H1 (cell line): ENCODE measurements at regions not wholly inside any gene's neighbourhood (a gene's known extent, or its start where the extent isn't known, plus 50 kb on each side); places are given as distances from the start of the nearest gene placed in this dataset.

Experiments used
- CTCF ChIA-PET: fragments of 300-600 bp; sonication (Branson Sonifier 250); formaldehyde crosslinking; loops from one replicate; lab custom pipeline; 2021; ENCODE audit not compliant: partially characterized antibody; lab: Charles Lee
- POLR2A ChIA-PET: fragments of 300-600 bp; sonication (Branson Sonifier 250); formaldehyde crosslinking; loops from one replicate; lab custom pipeline; 2021; ENCODE audit warnings: inconsistent platforms; ENCODE audit not compliant: partially characterized antibody; lab: Charles Lee
- DNase-seq, 2 experiments: peaks; one replicate each; pipeline versions ENCODE4 v3.0.0 to v3.0.0-alpha.2; 2010 to 2022; ENCODE audit warnings: low spot score in 2 of 2, low read depth in 1 of 2, mixed read lengths in 1 of 2
- FAIRE-seq: peaks from 2 replicates; lab custom pipeline; 2011; peaks lifted over from hg19 to GRCh38; lab: Jason Lieb, UNC
- H2AFZ ChIP-seq: 2 replicates; pipeline ENCODE4 v1.8.1; 2012; ENCODE audit warnings: low read length, inconsistent platforms
- H2AK5ac ChIP-seq: 2 replicates; pipeline ENCODE4 v1.6.1; 2013; ENCODE audit warnings: low read depth, low read length
- H2BK120ac ChIP-seq: replicated peaks from 2 replicates; pipeline ENCODE3; 2013; ENCODE audit warnings: low read depth, low read length, inconsistent platforms
- H2BK12ac ChIP-seq: 2 replicates; pipeline ENCODE4 v1.6.1; 2013; ENCODE audit warnings: low read depth, low read length
- H2BK15ac ChIP-seq: 2 replicates; pipeline ENCODE4 v1.6.1; 2013; ENCODE audit warnings: low read length
- H2BK20ac ChIP-seq: 2 replicates; pipeline ENCODE4 v1.6.1; 2013; ENCODE audit warnings: low read length
- H2BK5ac ChIP-seq: 2 replicates; pipeline ENCODE4 v1.6.1; 2013; ENCODE audit warnings: low read depth, low read length
- H3K14ac ChIP-seq: 2 replicates; pipeline ENCODE4 v1.6.1; 2013; ENCODE audit warnings: inconsistent platforms; ENCODE audit not compliant: insufficient read length
- H3K18ac ChIP-seq: 2 replicates; pipeline ENCODE4 v1.6.1; 2013; ENCODE audit warnings: low read length; ENCODE audit errors: extremely low read depth
- H3K23ac ChIP-seq: 2 replicates; pipeline ENCODE4 v1.6.1; 2013; ENCODE audit warnings: inconsistent platforms; ENCODE audit not compliant: insufficient read length
- H3K23me2 ChIP-seq: 2 replicates; pipeline ENCODE4 v1.6.1; 2013; ENCODE audit warnings: low read depth, low read length
- H3K27ac ChIP-seq: 2 replicates; pipeline ENCODE4 v1.6.1; 2011; ENCODE audit warnings: low read depth, low read length, inconsistent platforms
- H3K27me3 ChIP-seq, 4 experiments: replicated peaks in 1 of 4; 1 replicate in 1 of 4; 2 replicates in 3 of 4; pipeline versions ENCODE4 v1.6.1 to v1.8.1; 2011 to 2013; ENCODE audit warnings: low read length in 3 of 4, mild to moderate bottlenecking in 3 of 4, inconsistent platforms in 2 of 4, mixed read lengths in 2 of 4, moderate library complexity in 1 of 4; ENCODE audit not compliant: control insufficient read depth in 3 of 4, insufficient read depth in 3 of 4; ENCODE audit errors: extremely low read depth in 1 of 4
- H3K36me3 ChIP-seq, 4 experiments: 2 replicates each; pipeline versions ENCODE4 v1.6.1 to v1.8.1; 2011 to 2013; ENCODE audit warnings: mild to moderate bottlenecking in 4 of 4, low read length in 3 of 4, moderate library complexity in 2 of 4, control low read depth in 1 of 4, inconsistent platforms in 1 of 4; ENCODE audit not compliant: insufficient read depth in 4 of 4, control insufficient read depth in 2 of 4
- H3K4ac ChIP-seq: replicated peaks from 2 replicates; pipeline ENCODE3; 2013; ENCODE audit warnings: low read length, low read depth, mixed read lengths, inconsistent platforms; ENCODE audit not compliant: insufficient read length
- H3K4me1 ChIP-seq, 4 experiments: replicated peaks in 1 of 4; 1 replicate in 1 of 4; 2 replicates in 3 of 4; pipeline versions ENCODE4 v1.6.1 to v1.8.1; 2011 to 2013; ENCODE audit warnings: low read length in 3 of 4, inconsistent platforms in 2 of 4, mixed read lengths in 1 of 4; ENCODE audit not compliant: insufficient read depth in 4 of 4, control insufficient read depth in 3 of 4
- H3K4me2 ChIP-seq, 2 experiments: 2 replicates each; pipeline versions ENCODE4 v1.6.1 to v1.8.1; 2011 to 2013; ENCODE audit warnings: low read depth in 2 of 2, low read length in 2 of 2, control low read depth in 1 of 2, inconsistent platforms in 1 of 2, mild to moderate bottlenecking in 1 of 2; ENCODE audit not compliant: insufficient read depth in 1 of 2
- H3K4me3 ChIP-seq, 4 experiments: fragments of 200-600, 300-600 bp in 1 of 4; sonication (generic), shearing (Covaris generic), sonication (Bioruptor Twin) in 1 of 4; 2 replicates each; pipeline versions ENCODE4 v1.5.1 to v1.8.1; 2011 to 2016; ENCODE audit warnings: low read length in 4 of 4, low read depth in 3 of 4, control low read depth in 2 of 4, inconsistent platforms in 2 of 4, mild to moderate bottlenecking in 2 of 4, mixed read lengths in 1 of 4, moderate library complexity in 1 of 4; ENCODE audit not compliant: insufficient read depth in 2 of 4; ENCODE audit errors: extremely low read depth in 1 of 4
- H3K56ac ChIP-seq: replicated peaks from 2 replicates; pipeline ENCODE3; 2013; ENCODE audit warnings: low read depth, mild to moderate bottlenecking, mixed read lengths, low read length, inconsistent platforms; ENCODE audit not compliant: insufficient read length
- H3K79me1 ChIP-seq: 2 replicates; pipeline ENCODE4 v1.6.1; 2013; ENCODE audit warnings: low read depth, low read length, control low read depth
- H3K79me2 ChIP-seq, 2 experiments: 2 replicates each; pipeline versions ENCODE4 v1.6.1 to v1.8.1; 2012 to 2013; ENCODE audit warnings: low read length in 2 of 2, mild to moderate bottlenecking in 2 of 2, inconsistent platforms in 1 of 2; ENCODE audit not compliant: insufficient read depth in 2 of 2, control insufficient read depth in 1 of 2
- H3K9ac ChIP-seq, 4 experiments: replicated peaks in 1 of 4; 1 replicate in 1 of 4; 2 replicates in 3 of 4; pipeline versions ENCODE4 v1.6.1 to v1.8.1; 2011 to 2013; ENCODE audit warnings: low read depth in 3 of 4, low read length in 3 of 4, control low read depth in 2 of 4, mild to moderate bottlenecking in 2 of 4, moderate library complexity in 2 of 4, inconsistent platforms in 1 of 4; ENCODE audit errors: extremely low read depth in 1 of 4
- H3K9me3 ChIP-seq, 2 experiments: 2 replicates each; pipeline versions ENCODE4 v1.6.1 to v1.8.1; 2012 to 2013; ENCODE audit warnings: mild to moderate bottlenecking in 2 of 2, moderate library complexity in 2 of 2, control low read depth in 1 of 2, inconsistent platforms in 1 of 2, low read depth in 1 of 2, low read length in 1 of 2, mixed read lengths in 1 of 2; ENCODE audit not compliant: insufficient read depth in 2 of 2
- H4K20me1 ChIP-seq, 2 experiments: replicated peaks in 1 of 2; 2 replicates each; pipeline versions ENCODE3 to v1.8.1; 2011 to 2013; ENCODE audit warnings: inconsistent platforms in 2 of 2, low read length in 2 of 2, mild to moderate bottlenecking in 1 of 2; ENCODE audit not compliant: insufficient read depth in 2 of 2, control insufficient read depth in 1 of 2
- H4K5ac ChIP-seq: 2 replicates; pipeline ENCODE4 v1.6.1; 2013; ENCODE audit warnings: low read length, low read depth, mixed read lengths, inconsistent platforms; ENCODE audit not compliant: insufficient read length
- H4K8ac ChIP-seq: 2 replicates; pipeline ENCODE4 v1.8.0; 2013; ENCODE audit warnings: mild to moderate bottlenecking, moderate library complexity, low read length, inconsistent platforms; ENCODE audit not compliant: insufficient read depth; ENCODE audit errors: extremely low read depth
- H4K91ac ChIP-seq: replicated peaks from 2 replicates; pipeline ENCODE3; 2013; ENCODE audit warnings: low read length, mixed read lengths, inconsistent platforms; ENCODE audit not compliant: insufficient read length
- CBX5 ChIP-seq: fragments of 300-800, 300-1000 bp; sonication (generic); IDR thresholded peaks from 2 replicates; pipeline ENCODE4 v1.7.1; 2016; ENCODE audit warnings: antibody characterized with exemption, low read length, low read depth
- GTF2F1 ChIP-seq: IDR thresholded peaks from 2 replicates; pipeline ENCODE4 v1.6.1; 2012; ENCODE audit warnings: low read depth, low read length, improper control_type of control experiment, borderline replicate concordance
- HDAC2 ChIP-seq, 2 experiments: fragments of 300-600 bp in 1 of 2; sonication (generic) in 1 of 2; IDR thresholded peaks; 2 replicates each; pipeline ENCODE4 v1.6.1; 2011 to 2012; ENCODE audit warnings: low read depth in 2 of 2, low read length in 2 of 2, mild to moderate bottlenecking in 2 of 2, moderate library complexity in 2 of 2, borderline replicate concordance in 1 of 2, inconsistent platforms in 1 of 2
- JUND ChIP-seq: IDR thresholded peaks from 2 replicates; pipeline ENCODE4 v1.6.1; 2011; ENCODE audit warnings: mild to moderate bottlenecking, improper control_type of control experiment, low read length
- KDM1A ChIP-seq: fragments of 200-600, 300-600 bp; sonication (generic); IDR thresholded peaks from 2 replicates; pipeline ENCODE4 v1.7.1; 2016; ENCODE audit warnings: mild to moderate bottlenecking, low read length, borderline replicate concordance
- MAX ChIP-seq: IDR thresholded peaks from 2 replicates; pipeline ENCODE4 v1.6.1; 2012; ENCODE audit warnings: inconsistent platforms
- POLR2AphosphoS5 ChIP-seq: IDR thresholded peaks from 2 replicates; pipeline ENCODE4 v1.6.1; 2011; ENCODE audit warnings: low read depth, low read length
- RAD21 ChIP-seq, 2 experiments: IDR thresholded peaks in 1 of 2; conservative IDR thresholded peaks in 1 of 2; 2 replicates each; pipeline ENCODE4 v1.6.1; 2011; ENCODE audit warnings: low read depth in 2 of 2, low read length in 2 of 2, improper control_type of control experiment in 1 of 2, inconsistent platforms in 1 of 2, mild to moderate bottlenecking in 1 of 2, moderate library complexity in 1 of 2
- RBBP5 ChIP-seq: IDR thresholded peaks from 2 replicates; pipeline ENCODE4 v1.7.1; 2012; ENCODE audit warnings: low read depth, mild to moderate bottlenecking, inconsistent platforms, low read length, moderate library complexity, borderline replicate concordance
- SP2 ChIP-seq: IDR thresholded peaks from 2 replicates; pipeline ENCODE4 v1.6.1; 2012; ENCODE audit warnings: mild to moderate bottlenecking, low read length, inconsistent platforms
- SRF ChIP-seq: IDR thresholded peaks from 2 replicates; pipeline ENCODE4 v1.6.1; 2011; ENCODE audit warnings: mild to moderate bottlenecking, low read depth, low read length, moderate library complexity
- YY1 ChIP-seq: IDR thresholded peaks from 2 replicates; pipeline ENCODE4 v1.6.1; 2011; ENCODE audit warnings: low read depth, mild to moderate bottlenecking, low read length
- WGBS, 2 experiments: shearing (Covaris generic) in 1 of 2; methylation state at CpG; one replicate each; pipeline versions ENCODE4 v1.1.6 to v1.1.7; 2013 to 2015; ENCODE audit warnings: low lambda C conversion rate in 2 of 2, mixed read lengths in 2 of 2, inconsistent platforms in 1 of 2, low coverage in 1 of 2, missing lambda C conversion rate in 1 of 2; ENCODE audit not compliant: insufficient replicate concordance in 2 of 2, insufficient coverage in 1 of 2, insufficient read length in 1 of 2; ENCODE audit errors: extremely low coverage in 1 of 2, missing lambda C conversion rate in 1 of 2; 5-methylcytosine and 5-hydroxymethylcytosine counted together
- TF ChIP-seq, protein P1 (sequence below): IDR thresholded peaks from 2 replicates; pipeline ENCODE4 v1.6.1; 2012; ENCODE audit warnings: inconsistent platforms

- no peak overlapping the region for H3K56ac ChIP-seq
- no peaks in the 10 kb centered on the region for H3K79me1 ChIP-seq
- peak overlapping the region; percentile 72; the same call in 1 of the 2 replicates for H4K8ac ChIP-seq
- H3K4ac ChIP-seq = no peak overlapping the region
- no peak overlapping the region for H3K4me2 ChIP-seq
- H3K23ac ChIP-seq = no peak overlapping the region
- 0 out of 2 replicates have a peak overlapping the region, but pooled peaks have one; percentile 22 for H2BK5ac ChIP-seq
- no peaks in the 10 kb centered on the region for H4K20me1 ChIP-seq
- no peak overlapping the region for H3K4me3 ChIP-seq
- H4K91ac ChIP-seq = no peak overlapping the region
- no peak overlapping the region for H3K9ac ChIP-seq
- FAIRE-seq (no peak), DNase-seq (no peak)
- H3K36me3 ChIP-seq = no peaks in the 10 kb centered on the region
- H2BK20ac ChIP-seq = no peak overlapping the region
- no peak overlapping the region for H2AK5ac ChIP-seq
- ChIA-PET POLR2A (interaction anchor here (1.1 kb wide), 1 partner anchor 34 kb away, joined by 3 read pairs; no protein-coding TSS in a partner anchor), CTCF (interaction anchor here (1.0 to 4.4 kb wide), 5 partner anchors 10 to 43 kb away, joined by 3 to 22 read pairs (median 6); no protein-coding TSS in a partner anchor)
- H3K18ac ChIP-seq = no peak overlapping the region
- no peak overlapping the region for H4K5ac ChIP-seq
- no peaks in the 10 kb centered on the region for H3K9me3 ChIP-seq
- WGBS, 2 experiments = 96% methylated on average over 4 of the region's 4 CpGs; no CpG with 5 or more reads in 1 of the 2 experiments
- H2BK120ac ChIP-seq = no peak overlapping the region
- 0 out of 2 replicates have a peak overlapping the region, but pooled peaks have one; percentile 56 for H2BK12ac ChIP-seq
- H3K4me1 ChIP-seq = peaks cover 17 to 26% (median 21%) of the 10 kb centered on the region in 4 experiments
- H3K27ac ChIP-seq = no peak overlapping the region
- H3K23me2 ChIP-seq = no peaks in the 10 kb centered on the region
- no peak overlapping the region for H3K14ac ChIP-seq
- H3K27me3 ChIP-seq = no peaks in the 10 kb centered on the region; a peak in 1 of 7 replicates
- no peaks in the 10 kb centered on the region for H3K79me2 ChIP-seq
- H2BK15ac ChIP-seq = no peak overlapping the region
- no peak overlapping the region for H2AFZ ChIP-seq
- TF ChIP-seq POLR2AphosphoS5 (no peak), HDAC2 (IDR thresholded peaks at IDR 0.05; ENCODE audit: borderline replicate concordance in 1 of 2, low read depth in 2 of 2, low read length in 2 of 2) (0 out of 4 replicates have a peak, but pooled peaks of 1 of the 2 experiments have one; percentile 14), MAX (peak; percentile 87), CBX5 (no peak), JUND (no peak), SP2 (no peak), KDM1A (no peak), RBBP5 (no peak), GTF2F1 (no peak), SRF (no peak), YY1 (no peak), RAD21 (IDR thresholded peaks at IDR 0.05 in 1 of 2, conservative IDR thresholded peaks at IDR 0.05 in 1 of 2; ENCODE audit: low read depth in 2 of 2, low read length in 2 of 2) (no peak)
- TF ChIP-seq, protein P1, sequence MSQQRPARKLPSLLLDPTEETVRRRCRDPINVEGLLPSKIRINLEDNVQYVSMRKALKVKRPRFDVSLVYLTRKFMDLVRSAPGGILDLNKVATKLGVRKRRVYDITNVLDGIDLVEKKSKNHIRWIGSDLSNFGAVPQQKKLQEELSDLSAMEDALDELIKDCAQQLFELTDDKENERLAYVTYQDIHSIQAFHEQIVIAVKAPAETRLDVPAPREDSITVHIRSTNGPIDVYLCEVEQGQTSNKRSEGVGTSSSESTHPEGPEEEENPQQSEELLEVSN = peak; percentile 98
Observed at GRCh38 chr16:5447734-5448133, 350.1 kb upstream of the EEF2KMT start.
